NB4 (cell line): ENCODE measurements at regions not wholly inside any gene's neighbourhood (a gene's known extent, or its start where the extent isn't known, plus 50 kb on each side); places are given as distances from the start of the nearest gene placed in this dataset.

Source experiments
- MYC ChIP-seq: IDR thresholded peaks from 2 replicates; pipeline ENCODE4 v1.6.1; 2011; ENCODE audit warnings: low read depth, low read length
- POLR2A ChIP-seq: IDR thresholded peaks from 2 replicates; pipeline ENCODE4 v1.6.1; 2011; ENCODE audit warnings: mild to moderate bottlenecking; ENCODE audit not compliant: insufficient read length; ENCODE audit errors: extremely low read depth
- TF ChIP-seq, protein P1 (sequence below): IDR thresholded peaks from one replicate; pipeline ENCODE4 v1.5.1; 2012; ENCODE audit warnings: low read depth, low read length
- TF ChIP-seq, protein P2 (sequence below): IDR thresholded peaks from 2 replicates; pipeline ENCODE4 v1.6.1; 2011; ENCODE audit warnings: low read depth, low read length

DNA sequence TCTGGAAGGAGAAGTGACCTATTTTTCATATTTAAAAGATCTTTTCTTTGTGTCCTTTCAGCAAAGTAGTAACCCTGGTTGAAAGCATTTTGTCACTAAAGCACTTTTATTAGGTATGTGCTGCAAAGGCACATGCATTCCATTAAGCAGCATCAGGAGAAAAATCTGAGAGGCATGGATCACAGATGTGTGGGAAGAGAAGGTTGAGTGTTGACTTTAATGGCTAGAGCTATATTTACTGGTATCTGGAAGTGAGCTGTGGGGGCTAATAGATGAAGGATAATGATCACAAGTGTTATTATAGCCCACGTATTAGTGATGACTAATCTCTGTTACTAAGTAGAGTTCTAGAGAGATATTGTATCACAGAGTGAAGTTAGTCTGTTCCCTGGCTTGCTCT is 1520.7 kb downstream of the ARAP2 start:
- TF ChIP-seq, protein P1, sequence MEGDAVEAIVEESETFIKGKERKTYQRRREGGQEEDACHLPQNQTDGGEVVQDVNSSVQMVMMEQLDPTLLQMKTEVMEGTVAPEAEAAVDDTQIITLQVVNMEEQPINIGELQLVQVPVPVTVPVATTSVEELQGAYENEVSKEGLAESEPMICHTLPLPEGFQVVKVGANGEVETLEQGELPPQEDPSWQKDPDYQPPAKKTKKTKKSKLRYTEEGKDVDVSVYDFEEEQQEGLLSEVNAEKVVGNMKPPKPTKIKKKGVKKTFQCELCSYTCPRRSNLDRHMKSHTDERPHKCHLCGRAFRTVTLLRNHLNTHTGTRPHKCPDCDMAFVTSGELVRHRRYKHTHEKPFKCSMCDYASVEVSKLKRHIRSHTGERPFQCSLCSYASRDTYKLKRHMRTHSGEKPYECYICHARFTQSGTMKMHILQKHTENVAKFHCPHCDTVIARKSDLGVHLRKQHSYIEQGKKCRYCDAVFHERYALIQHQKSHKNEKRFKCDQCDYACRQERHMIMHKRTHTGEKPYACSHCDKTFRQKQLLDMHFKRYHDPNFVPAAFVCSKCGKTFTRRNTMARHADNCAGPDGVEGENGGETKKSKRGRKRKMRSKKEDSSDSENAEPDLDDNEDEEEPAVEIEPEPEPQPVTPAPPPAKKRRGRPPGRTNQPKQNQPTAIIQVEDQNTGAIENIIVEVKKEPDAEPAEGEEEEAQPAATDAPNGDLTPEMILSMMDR = no peak
- TF ChIP-seq, protein P2, sequence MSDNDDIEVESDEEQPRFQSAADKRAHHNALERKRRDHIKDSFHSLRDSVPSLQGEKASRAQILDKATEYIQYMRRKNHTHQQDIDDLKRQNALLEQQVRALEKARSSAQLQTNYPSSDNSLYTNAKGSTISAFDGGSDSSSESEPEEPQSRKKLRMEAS = no peak
- TF ChIP-seq POLR2A = no peak
- no peak for TF ChIP-seq MYC
